ENCODE measurements at regions not wholly inside any gene's neighbourhood (a gene's known extent, or its start where the extent isn't known, plus 50 kb on each side); places are given as distances from the start of the nearest gene placed in this dataset.

DNA sequence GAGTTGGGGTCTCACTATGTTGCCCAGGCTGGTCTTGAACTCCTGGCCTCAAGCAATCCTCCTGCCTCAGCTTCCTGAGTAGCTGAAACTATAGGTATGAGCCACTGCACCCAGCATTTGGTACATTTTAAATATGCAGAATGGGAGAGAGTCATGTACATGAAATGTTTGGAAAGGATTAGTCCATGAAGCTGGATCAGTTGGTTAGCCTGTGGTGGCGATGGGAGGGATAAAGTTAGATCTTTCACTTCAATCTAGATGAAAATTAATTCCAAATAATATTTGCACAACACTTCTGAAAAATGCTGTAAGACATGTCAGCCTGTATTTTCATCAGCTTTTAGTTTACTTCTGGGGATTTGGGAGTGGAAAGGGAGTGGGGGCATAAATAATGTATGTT, 188.9 kb downstream of the HUNK start:
- Histone ChIP-seq H3K9me3 (no peaks in the 10 kb centered on the region), H3K4me1 (no peaks in the 10 kb centered on the region), H3K4me3 (no peak overlapping the region), H3K27ac (no peak overlapping the region), H3K27me3 (replicated peaks in 1 of 7) (peaks cover 0 to 11% (median 0%) of the 10 kb centered on the region in 7 donors), H3K36me3 (no peaks in the 10 kb centered on the region)
- intact Hi-C loops (cut with DNase I; ENCODE audit: low total_unique reads) = no loop called here
- 83 to 93% (median 85%) methylated on average over 1 of the region's 1 CpG for WGBS, 5 donors
- DNase-seq = no peak
- no peak for TF ChIP-seq POLR2AphosphoS5 (IDR thresholded peaks at IDR 0.05)
- no peak for TF ChIP-seq CTCF (IDR thresholded peaks at IDR 0.05 in 8 of 11, conservative IDR thresholded peaks at IDR 0.05 in 3 of 11)
- no peak for TF ChIP-seq POLR2A (IDR thresholded peaks at IDR 0.05)

- TF ChIP-seq POLR2AphosphoS5 (IDR thresholded peaks at IDR 0.05) = no peak
- no peak for TF ChIP-seq POLR2A (IDR thresholded peaks at IDR 0.05)
- no peak for TF ChIP-seq CTCF (IDR thresholded peaks at IDR 0.05 in 8 of 11, conservative IDR thresholded peaks at IDR 0.05 in 3 of 11)
- intact Hi-C loops (cut with DNase I; ENCODE audit: low total_unique reads) = no loop called here
- H3K27me3 ChIP-seq (replicated peaks in 1 of 7) = peaks cover 0 to 10% (median 0%) of the 10 kb centered on the region in 7 donors
- peaks cover 0 to 21% (median 13%) of the 10 kb centered on the region in 8 donors for H3K9me3 ChIP-seq
- 72 to 78% (median 74%) methylated on average over 8 of the region's 8 CpGs for WGBS, 5 donors
- H3K36me3 ChIP-seq = no peaks in the 10 kb centered on the region
- no peak for DNase-seq
- H3K27ac ChIP-seq = no peak overlapping the region
- H3K4me3 ChIP-seq = no peak overlapping the region
- no peaks in the 10 kb centered on the region for H3K4me1 ChIP-seq
These were observed 184.0 kb downstream of the HUNK start for GRCh38 chr21:32056791-32057190.

DNA sequence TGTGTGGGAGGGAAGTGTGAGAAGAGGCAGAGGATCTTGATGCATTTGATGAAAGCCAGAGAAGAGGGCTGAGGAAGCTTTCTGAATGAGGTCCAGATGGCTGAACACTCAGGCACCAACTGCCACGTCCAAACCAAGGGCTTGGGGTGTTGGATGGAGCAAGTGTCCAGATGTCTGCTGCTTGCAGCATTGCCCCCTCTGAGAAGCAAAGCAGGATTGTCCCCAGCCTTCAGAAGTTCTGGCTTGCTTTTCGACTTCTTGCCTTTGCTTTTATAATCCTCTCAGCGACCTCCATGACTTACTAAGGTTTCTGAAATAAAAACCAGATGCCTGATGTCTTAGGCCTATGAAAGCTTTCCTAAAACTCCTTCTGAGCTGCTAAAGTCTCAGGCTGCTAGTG, 182.5 kb downstream of the HUNK start:
- H3K36me3 ChIP-seq = no peaks in the 10 kb centered on the region
- peaks cover 0 to 32% (median 21%) of the 10 kb centered on the region in 8 donors for H3K9me3 ChIP-seq
- DNase-seq = no peak
- no peak overlapping the region for H3K4me3 ChIP-seq
- 56 to 66% (median 61%) methylated on average over 3 of the region's 3 CpGs for WGBS, 5 donors
- peaks cover 0 to 10% (median 0%) of the 10 kb centered on the region in 7 donors for H3K27me3 ChIP-seq (replicated peaks in 1 of 7)
- H3K4me1 ChIP-seq = no peaks in the 10 kb centered on the region
- no peak overlapping the region for H3K27ac ChIP-seq
- no peak for TF ChIP-seq POLR2AphosphoS5 (IDR thresholded peaks at IDR 0.05)
- no peak for TF ChIP-seq CTCF (IDR thresholded peaks at IDR 0.05 in 8 of 11, conservative IDR thresholded peaks at IDR 0.05 in 3 of 11)
- TF ChIP-seq POLR2A (IDR thresholded peaks at IDR 0.05) = no peak
- intact Hi-C loops (cut with DNase I; ENCODE audit: low total_unique reads) = no loop called here

All from spleen (tissue), 11 donors.